Psoas muscle (tissue), 7 donors: ENCODE measurements at regions not wholly inside any gene's neighbourhood (a gene's known extent, or its start where the extent isn't known, plus 50 kb on each side); places are given as distances from the start of the nearest gene placed in this dataset.
"Not testable (repeated sequence)": the region's sequence is repeated elsewhere in the genome, so short reads cannot be mapped to it uniquely, and the experiment has no call there.

ENCODE experiments used
- ATAC-seq, 4 donors: fragments of 200-7000 bp; cut with Tn5 transposase; one replicate each; pipeline ENCODE4 v1.9.1; 2020; ENCODE audit warnings: moderate library complexity in 3 of 4, mild to moderate bottlenecking in 2 of 4
- DNase-seq, 2 donors: peaks; one replicate each; pipeline ENCODE4 v3.0.0-alpha.2; 2020
- H3K27ac ChIP-seq: fragments of 200-600 bp; one replicate; pipeline ENCODE4 v1.8.0; 2022
- H3K27me3 ChIP-seq, 3 donors: fragments of 200-600 bp in 1 of 3; one replicate each; pipeline versions ENCODE4 v1.6.1 to v1.8.0; 2013 to 2022; ENCODE audit warnings: low read length in 2 of 3, mild to moderate bottlenecking in 2 of 3, moderate library complexity in 1 of 3; ENCODE audit not compliant: insufficient read depth in 3 of 3
- H3K36me3 ChIP-seq, 2 donors: fragments of 200-600 bp in 1 of 2; one replicate each; pipeline versions ENCODE4 v1.6.1 to v1.8.0; 2013 to 2022; ENCODE audit warnings: low read depth in 1 of 2, mild to moderate bottlenecking in 1 of 2, moderate library complexity in 1 of 2; ENCODE audit not compliant: insufficient read depth in 1 of 2
- H3K4me1 ChIP-seq: fragments of 200-600 bp; one replicate; pipeline ENCODE4 v1.8.0; 2022
- H3K4me3 ChIP-seq: fragments of 200-600 bp; one replicate; pipeline ENCODE4 v1.8.0; 2022; ENCODE audit warnings: mild to moderate bottlenecking
- H3K9me3 ChIP-seq: fragments of 200-600 bp; one replicate; pipeline ENCODE4 v1.8.0; 2022
- WGBS, 3 donors: extraction: QIAGEN DNeasy Blood & Tissue Kit; methylation state at CpG; one replicate each; pipeline versions ENCODE4 v1.1.6 to v1.1.7; 2013; 5-methylcytosine and 5-hydroxymethylcytosine counted together
- intact Hi-C, 2 donors: fragments of 100-400 bp; cut with DNase I; formaldehyde crosslinking; loops; one replicate each; pipeline versions ENCODE4 v1.11.0 to v1.14.2; 2022
- TF ChIP-seq, protein P1 (sequence below): fragments of 200-600 bp; IDR thresholded peaks from one replicate; pipeline ENCODE4 v1.8.0; 2022; ENCODE audit warnings: antibody characterized with exemption
- donor health status: healthy with polysubstance abuse.
- donor health status: DM: no; HTN: no; CAD: no; lungs with moderate emphysema.
- donor health status: Bipolar disorder and iron deficiency.
- donor health status: healthy.
- donor health status: DM: yes; HTN: yes; CAD: no.
- donor health status: DM: no; HTN: no; CAD: no.
- donor health status: DM: yes; HTN: yes; CAD: no.

DNA sequence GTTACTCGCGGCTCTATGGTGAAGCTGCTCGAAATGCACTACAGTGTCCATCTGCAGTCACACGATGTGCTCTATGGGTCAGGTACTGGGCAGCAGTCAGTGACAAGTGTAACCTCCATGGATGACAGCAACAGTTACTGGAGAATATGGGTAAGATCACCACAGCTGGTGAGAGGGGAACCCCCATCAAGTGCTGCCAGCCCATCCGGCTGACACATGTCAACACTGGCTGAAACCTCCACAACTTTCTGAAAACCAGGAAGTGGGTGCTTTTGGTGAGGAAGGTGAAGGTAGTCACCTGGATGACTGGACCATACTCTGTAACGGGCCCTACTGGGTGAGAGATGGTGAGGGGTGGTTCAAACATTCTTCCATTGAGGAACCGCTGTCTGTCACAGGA, 87.4 kb upstream of the C15orf39 start:
- intact Hi-C loops: loop anchor here in 1 of 2 donors (5.0 kb wide), 1 partner anchor 52 kb away; no protein-coding TSS in a partner anchor
- DNase-seq (no peak), ATAC-seq (no peak)
- Histone ChIP-seq H3K9me3 (no peaks in the 10 kb centered on the region), H3K4me3 (no peak overlapping the region), H3K27me3 (no peaks in the 10 kb centered on the region), H3K27ac (no peak overlapping the region), H3K4me1 (no peaks in the 10 kb centered on the region), H3K36me3 (no peaks in the 10 kb centered on the region)
- TF ChIP-seq, protein P1, sequence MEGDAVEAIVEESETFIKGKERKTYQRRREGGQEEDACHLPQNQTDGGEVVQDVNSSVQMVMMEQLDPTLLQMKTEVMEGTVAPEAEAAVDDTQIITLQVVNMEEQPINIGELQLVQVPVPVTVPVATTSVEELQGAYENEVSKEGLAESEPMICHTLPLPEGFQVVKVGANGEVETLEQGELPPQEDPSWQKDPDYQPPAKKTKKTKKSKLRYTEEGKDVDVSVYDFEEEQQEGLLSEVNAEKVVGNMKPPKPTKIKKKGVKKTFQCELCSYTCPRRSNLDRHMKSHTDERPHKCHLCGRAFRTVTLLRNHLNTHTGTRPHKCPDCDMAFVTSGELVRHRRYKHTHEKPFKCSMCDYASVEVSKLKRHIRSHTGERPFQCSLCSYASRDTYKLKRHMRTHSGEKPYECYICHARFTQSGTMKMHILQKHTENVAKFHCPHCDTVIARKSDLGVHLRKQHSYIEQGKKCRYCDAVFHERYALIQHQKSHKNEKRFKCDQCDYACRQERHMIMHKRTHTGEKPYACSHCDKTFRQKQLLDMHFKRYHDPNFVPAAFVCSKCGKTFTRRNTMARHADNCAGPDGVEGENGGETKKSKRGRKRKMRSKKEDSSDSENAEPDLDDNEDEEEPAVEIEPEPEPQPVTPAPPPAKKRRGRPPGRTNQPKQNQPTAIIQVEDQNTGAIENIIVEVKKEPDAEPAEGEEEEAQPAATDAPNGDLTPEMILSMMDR: no peak
- 79 to 91% (median 82%) methylated on average over 7 of the region's 7 CpGs for WGBS, 3 donors

DNA sequence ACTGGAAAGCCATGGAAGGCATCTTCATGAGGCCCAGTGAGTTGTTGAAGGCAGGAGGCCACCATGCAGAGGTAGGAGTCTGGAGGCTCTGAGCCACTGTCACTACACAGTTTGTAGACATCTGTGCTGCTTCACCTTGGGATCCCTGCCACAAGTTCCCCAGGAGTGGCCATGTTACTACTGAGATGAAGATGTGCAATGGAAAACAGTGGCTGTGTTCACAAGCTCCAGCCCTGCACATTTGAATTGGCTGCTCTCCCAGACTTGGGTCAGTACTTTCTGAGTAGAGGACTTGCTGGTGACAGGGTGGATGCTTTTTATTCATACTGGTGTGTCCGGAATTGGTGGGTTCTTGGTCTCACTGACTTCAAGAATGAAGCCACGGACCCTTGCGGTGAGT, 86.9 kb upstream of the C15orf39 start:
- TF ChIP-seq, protein P1: no peak
- Histone ChIP-seq H3K36me3 (no peaks in the 10 kb centered on the region), H3K27ac (no peak overlapping the region), H3K9me3 (no peaks in the 10 kb centered on the region), H3K4me3 (no peak overlapping the region), H3K4me1 (no peaks in the 10 kb centered on the region), H3K27me3 (no peaks in the 10 kb centered on the region)
- WGBS, 3 donors: 92 to 94% (median 93%) methylated on average over 3 of the region's 3 CpGs
- no peak for DNase-seq
- no peak for ATAC-seq
- intact Hi-C loops: loop anchor here in 1 of 2 donors (5.0 kb wide), 1 partner anchor 52 kb away; no protein-coding TSS in a partner anchor

DNA sequence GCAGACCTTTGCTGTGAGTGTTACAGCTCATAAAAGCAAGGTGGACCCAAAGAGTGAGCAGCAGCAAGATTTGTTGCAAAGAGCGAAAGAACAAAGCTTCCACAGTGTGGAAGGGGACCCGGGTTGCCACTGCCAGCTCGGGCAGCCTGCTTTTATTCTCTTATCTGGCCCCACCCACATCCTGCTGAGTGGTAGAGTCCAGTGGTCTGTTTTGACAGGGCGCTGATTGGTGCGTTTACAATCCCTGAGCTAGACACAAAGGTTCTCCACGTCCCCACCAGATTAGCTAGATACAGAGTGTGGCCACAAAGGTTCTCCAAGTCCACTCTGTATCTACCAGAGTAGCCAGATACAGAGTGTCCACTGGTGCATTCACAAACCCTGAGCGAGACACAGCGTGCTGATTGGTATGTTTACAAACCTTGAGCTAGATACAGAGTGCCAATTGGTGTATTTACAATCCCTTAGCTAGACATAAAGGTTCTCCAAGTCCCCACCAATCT, 86.2 kb upstream of the C15orf39 start:
- intact Hi-C loops, H3K27ac ChIP-seq, H3K36me3 ChIP-seq, DNase-seq, H3K4me3 ChIP-seq, H3K9me3 ChIP-seq, H3K27me3 ChIP-seq, H3K4me1 ChIP-seq, ATAC-seq: not testable (repeated sequence)
- WGBS, 3 donors: 86 to 91% (median 86%) methylated on average over 8 of the region's 8 CpGs

DNA sequence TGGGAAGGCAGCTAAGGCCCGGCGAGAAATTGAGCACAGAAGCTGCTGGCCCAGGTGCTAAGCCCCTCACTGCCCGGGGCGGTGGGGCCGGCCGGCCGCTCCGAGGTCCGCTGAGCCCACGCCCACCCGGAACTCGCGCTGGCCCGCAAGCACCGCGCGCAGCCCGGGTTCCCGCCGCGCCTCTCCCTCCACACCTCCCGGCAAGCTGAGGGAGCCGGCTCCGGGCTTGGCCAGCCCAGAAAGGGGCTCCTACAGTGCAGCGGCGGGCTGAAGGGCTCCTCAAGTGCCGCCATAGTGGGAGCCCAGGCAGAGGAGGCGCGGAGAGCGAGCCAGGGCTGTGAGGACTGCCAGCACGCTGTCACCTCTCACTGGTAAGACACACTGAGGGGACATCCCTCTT, 85.5 kb upstream of the C15orf39 start:
- DNase-seq, ATAC-seq, H3K27ac ChIP-seq, H3K4me1 ChIP-seq, H3K9me3 ChIP-seq, H3K4me3 ChIP-seq, H3K36me3 ChIP-seq, H3K27me3 ChIP-seq, intact Hi-C loops: not testable (repeated sequence)
- WGBS, 3 donors: 94 to 96% (median 94%) methylated on average over 9 to 31 of the region's 31 CpGs

DNA sequence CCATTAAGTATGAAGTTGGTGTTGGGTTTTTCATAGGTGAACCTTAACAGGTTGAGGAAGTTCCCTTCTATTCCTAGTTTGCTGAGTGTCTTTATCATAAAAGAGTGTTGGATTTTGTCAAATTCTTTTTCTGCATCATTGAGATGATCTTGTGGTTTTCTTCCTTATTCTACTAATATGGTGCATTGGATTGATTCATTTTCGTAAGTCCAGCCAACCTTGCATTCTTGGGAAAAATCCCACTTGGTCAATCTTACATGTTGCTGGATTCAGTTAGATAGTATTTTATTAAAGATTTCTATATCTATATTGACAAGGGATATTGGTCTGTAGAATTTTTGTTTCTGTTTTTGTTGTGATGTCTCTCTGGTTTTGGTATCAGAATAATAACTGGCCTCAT, 83.7 kb upstream of the C15orf39 start:
- 91 to 100% (median 100%) methylated on average over 1 of the region's 1 CpG for WGBS, 3 donors
- no peak overlapping the region for H3K4me3 ChIP-seq
- no peak overlapping the region for H3K27ac ChIP-seq
- ATAC-seq (no peak), DNase-seq (no peak)
- no peaks in the 10 kb centered on the region for H3K4me1 ChIP-seq
- H3K36me3 ChIP-seq: no peaks in the 10 kb centered on the region
- no peaks in the 10 kb centered on the region for H3K9me3 ChIP-seq
- TF ChIP-seq, protein P1: no peak
- H3K27me3 ChIP-seq: peaks cover 0 to 1% (median 0%) of the 10 kb centered on the region in 3 donors
- intact Hi-C loops: no loop called here

DNA sequence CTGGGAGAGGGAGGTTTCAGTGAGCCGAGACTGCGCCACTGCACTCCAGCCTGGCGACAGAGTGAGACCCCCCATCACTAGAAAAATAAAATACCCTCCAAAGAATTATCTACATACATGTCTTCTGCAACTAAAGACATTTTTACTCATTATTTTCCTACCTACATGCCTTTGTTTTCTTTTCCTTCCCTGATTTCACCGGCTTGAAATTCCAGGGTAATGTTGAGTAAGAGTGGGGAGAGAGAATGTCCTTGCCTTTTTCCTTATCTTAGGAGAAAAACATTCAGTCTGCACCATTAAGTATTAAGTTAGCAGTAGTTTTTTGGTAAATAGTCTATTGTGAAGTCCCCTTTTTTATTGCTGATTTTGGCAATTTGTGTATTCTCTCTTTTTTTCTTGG, 82.4 kb upstream of the C15orf39 start:
- ATAC-seq, H3K27me3 ChIP-seq, H3K36me3 ChIP-seq, intact Hi-C loops, H3K4me1 ChIP-seq, H3K27ac ChIP-seq, H3K4me3 ChIP-seq, DNase-seq, H3K9me3 ChIP-seq: not testable (repeated sequence)
- 84 to 96% (median 91%) methylated on average over 4 of the region's 4 CpGs for WGBS, 3 donors
